Left cardiac atrium (tissue), 4 donors: ENCODE measurements at regions not wholly inside any gene's neighbourhood (a gene's known extent, or its start where the extent isn't known, plus 50 kb on each side); places are given as distances from the start of the nearest gene placed in this dataset.
"Not testable (repeated sequence)": the region's sequence is repeated elsewhere in the genome, so short reads cannot be mapped to it uniquely, and the experiment has no call there.

ENCODE experiments used
- ATAC-seq, 2 donors: fragments of 200-7000 bp; cut with Tn5 transposase; one replicate each; pipeline ENCODE4 v1.9.1; 2020; ENCODE audit warnings: mild to moderate bottlenecking in 2 of 2, moderate library complexity in 2 of 2
- DNase-seq: peaks from one replicate; pipeline ENCODE4 v3.0.0-alpha.2; 2020
- intact Hi-C, 2 donors: fragments of 100-400 bp; cut with DNase I; formaldehyde crosslinking; loops; one replicate each; pipeline versions ENCODE4 v1.14.1 to v1.15.1; 2022 to 2023
- donor health status: DM: no; HTN: yes; CAD: no.
- donor health status: DM: no; HTN: yes; CAD: no; lungs with severe emphysema.
- donor health status: DM: yes; HTN: yes; CAD: no.
- donor health status: Dilated cardiomyopathy.

DNA sequence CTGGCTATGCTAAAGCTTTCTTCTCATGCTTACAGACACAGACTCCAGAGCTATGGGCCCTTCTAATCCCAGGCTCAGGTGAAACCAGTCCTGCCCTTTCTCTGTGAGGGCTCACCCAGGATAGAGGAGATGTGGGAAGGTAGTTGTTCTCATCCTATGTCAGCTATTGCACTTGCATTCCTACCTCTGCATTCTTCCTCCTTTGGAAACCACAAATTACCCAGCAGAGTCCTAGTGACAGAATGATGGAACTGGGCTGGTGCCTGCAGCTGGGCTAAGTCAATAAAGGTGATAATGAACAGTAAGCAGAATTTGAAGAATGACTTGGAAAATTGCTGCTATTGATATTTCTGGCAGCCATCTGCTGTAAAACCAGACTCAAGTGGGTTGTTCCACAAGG lies 560.0 kb downstream of the TMEM135 start:
- DNase-seq (no peak), ATAC-seq (no peak)
- intact Hi-C loops: no loop called here

DNA sequence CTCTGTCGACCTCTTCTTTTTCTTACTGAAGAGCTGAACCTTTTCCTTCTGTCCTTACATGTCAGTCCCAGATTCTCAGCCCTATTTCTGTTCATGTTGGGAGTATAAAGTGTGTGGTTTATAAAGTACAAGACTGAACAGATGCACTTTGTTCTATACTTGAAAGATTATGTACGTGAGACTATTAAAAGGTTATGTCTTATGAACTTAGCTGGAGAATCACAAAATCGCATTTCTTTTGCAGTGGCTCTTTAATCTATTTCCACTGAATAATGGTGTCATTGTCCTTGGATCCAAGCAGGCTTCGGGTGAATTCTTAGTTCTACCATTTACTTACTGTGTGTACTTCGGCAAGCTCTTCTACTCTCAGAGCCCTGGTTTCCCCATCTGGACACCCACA lies 558.4 kb downstream of the TMEM135 start:
- intact Hi-C loops: no loop called here
- ATAC-seq: no peak
- no peak for DNase-seq

DNA sequence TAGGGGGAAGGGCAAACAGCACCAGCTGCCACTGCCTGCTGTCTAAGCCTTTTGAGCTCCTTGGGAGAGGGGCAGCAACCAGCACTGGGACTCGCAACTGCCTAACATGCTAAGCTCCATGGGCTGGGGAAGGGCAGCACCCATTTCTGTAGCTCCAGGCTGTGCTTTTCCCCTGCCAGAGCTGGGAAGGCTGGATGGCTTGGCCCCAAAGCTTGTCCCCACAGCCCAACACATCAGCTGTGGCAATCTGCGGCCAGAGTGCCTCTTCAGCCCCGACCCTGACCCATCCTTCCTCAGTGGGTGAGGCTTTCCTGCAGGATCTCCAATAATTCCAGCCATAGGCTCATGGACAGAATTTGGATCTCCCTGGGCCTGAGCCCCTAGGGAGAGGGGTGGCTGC lies 551.3 kb downstream of the TMEM135 start:
- ATAC-seq (no peak), DNase-seq (no peak)
- intact Hi-C loops: no loop called here

DNA sequence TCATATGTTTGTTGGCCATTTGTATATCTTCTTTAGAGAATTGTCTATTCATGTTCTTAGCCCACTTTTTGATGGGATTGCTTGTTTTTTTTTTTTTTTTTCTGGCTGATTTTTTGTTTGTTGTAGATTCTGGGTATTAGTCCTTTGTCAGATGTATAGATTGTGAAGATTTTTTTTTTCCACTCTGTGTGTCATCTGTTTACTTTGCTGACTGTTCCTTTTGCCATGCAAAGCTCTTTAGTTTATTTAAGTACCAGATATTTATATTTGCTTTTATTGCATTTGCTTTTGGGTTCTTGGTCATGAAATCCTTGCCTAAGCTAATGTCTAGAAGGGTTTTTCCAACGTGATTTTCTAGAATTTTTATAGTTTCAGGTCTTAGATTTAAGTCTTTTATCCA lies 547.9 kb downstream of the TMEM135 start:
- DNase-seq, intact Hi-C loops, ATAC-seq: not testable (repeated sequence)

DNA sequence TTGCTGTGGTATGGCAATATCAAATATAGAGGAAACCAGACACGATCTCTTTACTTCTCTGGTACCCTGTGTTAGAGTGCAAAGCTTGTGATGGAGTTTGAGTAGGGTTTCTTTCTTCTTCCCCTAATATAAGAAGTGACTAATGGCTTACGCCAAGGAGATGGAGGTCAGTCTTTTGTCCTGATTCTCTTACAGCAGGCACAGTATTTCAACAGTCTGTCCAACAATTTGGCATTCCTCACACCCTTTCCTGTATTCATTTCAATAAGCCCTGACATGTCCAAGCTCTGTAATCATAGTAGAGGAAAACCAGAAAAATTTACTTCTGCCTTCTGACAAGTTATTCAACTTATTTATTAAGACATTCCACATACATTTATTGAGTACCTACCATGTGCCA lies 546.2 kb downstream of the TMEM135 start:
- intact Hi-C loops: no loop called here
- no peak for ATAC-seq
- no peak for DNase-seq

DNA sequence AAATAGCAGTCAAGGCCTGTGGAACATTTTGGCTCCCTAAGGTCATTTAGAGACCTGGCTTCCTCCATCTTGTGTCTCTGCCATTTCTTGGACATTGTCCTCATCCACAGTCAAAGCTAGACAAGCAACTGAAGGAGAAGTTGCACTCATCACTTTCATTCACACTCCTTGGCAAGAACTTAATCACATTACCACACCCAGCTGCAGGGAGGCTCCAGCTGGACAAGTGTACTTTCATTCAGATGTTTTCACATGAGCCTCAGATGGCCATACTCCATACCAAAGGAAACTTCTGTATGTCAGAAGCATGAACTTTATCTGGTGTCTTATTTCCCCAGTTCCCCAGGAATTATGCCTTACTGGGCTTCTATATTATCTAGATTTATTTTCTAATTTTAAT lies 537.4 kb downstream of the TMEM135 start:
- no peak for ATAC-seq
- intact Hi-C loops: no loop called here
- DNase-seq: no peak

DNA sequence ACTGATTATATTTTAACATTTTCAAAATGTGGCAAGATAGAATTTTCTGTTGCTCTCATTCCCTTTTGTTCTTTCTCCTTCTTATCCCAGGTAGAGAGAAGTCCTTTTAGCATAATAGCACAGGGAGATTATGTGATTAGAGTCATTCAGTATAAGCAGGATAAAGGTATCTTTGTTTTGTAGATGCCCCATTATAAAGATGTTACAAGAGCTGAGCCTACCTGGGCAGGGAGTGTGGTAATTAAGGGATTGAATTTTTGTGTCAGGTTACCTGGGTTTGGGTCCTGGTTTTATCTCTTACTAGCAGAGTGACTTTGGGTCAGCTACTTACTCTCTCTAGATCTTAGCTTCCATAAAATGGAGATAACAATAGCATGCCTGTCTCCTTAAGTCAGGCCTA lies 536.5 kb downstream of the TMEM135 start:
- DNase-seq (no peak), ATAC-seq (no peak)
- intact Hi-C loops: no loop called here

DNA sequence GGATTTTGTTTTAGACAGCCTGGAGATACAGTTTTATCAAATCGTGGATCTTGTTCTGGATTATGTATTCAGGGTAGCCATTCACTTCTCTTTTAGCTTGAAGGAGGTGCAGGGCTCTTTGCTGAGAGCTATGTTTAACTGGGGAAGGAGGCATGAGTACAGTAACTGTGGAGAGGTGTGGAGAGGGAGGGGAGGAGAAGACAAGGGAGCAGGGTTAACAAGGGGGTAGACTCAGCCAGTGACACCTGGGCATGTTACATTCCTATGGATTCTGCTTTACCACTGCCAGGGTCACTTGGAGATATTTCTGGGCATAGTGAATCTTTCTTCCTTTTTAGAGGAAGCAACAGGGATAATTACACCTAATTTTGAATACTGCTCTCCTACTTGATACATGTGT lies 536.0 kb downstream of the TMEM135 start:
- intact Hi-C loops: no loop called here
- DNase-seq (no peak), ATAC-seq (no peak)

DNA sequence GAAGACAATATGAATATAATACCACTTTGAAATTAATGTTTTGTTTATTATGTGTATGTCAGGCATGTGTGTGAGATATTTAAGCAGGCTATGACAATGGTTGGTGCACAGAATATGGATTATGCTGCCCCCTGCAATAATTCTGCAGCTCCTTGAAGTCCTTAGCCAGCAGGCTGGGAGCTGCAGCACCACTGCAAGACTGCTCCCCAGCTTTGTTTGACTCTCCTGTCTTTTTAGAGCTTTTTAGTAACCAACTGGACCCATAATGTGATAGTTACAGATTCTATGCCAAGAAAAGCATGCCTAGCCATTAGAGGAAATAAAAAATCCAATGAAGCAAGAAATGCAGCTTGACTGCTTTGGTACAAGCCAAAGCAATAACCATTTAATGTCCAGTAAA lies 535.1 kb downstream of the TMEM135 start:
- intact Hi-C loops: no loop called here
- ATAC-seq (no peak), DNase-seq (no peak)

DNA sequence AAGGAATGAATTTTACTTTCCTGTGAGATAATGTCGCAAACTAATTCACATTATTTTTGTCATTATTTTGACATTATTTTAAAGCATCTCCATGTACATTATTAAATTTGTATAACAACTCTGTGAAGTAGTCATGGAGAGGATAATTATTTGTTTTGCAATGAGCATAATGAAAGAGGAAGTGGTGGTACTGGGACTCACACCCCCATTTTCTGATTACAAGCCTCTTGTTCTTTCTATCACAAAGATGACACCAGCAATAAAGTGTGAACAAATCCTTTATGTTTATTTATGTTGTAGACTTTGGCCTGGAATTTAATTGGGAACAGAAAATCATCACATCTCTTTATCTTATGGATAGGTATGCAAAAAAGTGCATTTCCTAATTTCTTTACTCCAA lies 522.6 kb downstream of the TMEM135 start:
- intact Hi-C loops: no loop called here
- no peak for ATAC-seq
- no peak for DNase-seq

DNA sequence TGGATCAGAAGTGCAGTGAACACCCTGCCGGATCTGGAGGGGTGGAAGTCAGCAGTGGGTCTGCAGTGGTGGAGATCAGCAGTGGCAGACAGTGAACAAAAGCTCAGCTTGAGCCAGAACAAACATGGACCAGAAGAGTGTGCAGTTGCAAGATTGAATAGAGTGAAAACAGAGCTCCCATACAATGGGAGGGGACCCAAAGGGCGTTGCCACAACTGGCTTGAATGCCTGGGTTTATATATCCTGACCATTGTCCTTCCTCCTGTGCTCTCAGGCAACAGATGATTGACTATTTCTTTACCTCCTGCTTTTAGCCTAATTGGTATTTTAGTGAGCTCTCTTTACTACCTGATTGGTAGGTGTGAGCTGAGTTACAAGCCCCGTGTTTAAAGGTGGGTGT lies 522.1 kb downstream of the TMEM135 start:
- ATAC-seq, DNase-seq, intact Hi-C loops: not testable (repeated sequence)

DNA sequence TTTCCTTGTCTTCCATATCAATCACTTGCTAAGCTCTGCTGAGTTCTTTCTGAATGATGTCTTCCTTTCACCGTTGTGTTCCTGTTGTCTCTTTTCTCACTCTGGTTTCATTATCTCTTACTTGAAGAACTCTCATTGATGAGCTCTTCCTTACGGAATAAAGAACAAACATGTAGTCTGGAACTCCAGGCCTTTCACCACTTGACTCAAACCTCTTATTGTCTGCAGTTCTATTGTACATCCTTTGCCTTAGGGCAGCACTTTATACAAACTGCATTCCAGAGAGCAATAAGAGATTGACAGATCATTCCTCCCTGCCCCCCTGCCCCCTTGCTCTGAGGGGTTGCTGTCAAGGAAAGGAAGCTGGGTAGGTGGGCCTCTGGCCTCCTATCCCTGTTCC lies 517.4 kb downstream of the TMEM135 start:
- DNase-seq: no peak
- ATAC-seq: no peak
- intact Hi-C loops: no loop called here

DNA sequence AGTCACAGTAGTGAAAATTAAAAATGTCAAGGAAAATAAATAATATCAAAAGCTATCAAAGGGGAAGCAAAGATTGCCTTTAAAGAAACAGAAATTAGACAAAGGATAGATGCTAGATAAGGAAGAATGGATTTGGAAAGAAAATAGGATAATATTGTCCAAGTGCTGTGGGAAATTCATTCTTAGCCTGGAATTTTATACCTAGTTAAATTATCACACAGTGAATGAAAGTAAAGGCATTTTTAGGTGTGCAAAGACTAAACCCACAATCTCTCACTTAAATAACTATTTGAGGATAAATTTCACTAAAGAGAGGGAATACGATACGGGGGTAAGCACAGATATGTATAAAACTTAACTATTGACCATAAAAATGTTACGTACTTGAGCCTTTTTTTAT lies 511.1 kb downstream of the TMEM135 start:
- intact Hi-C loops: no loop called here
- no peak for DNase-seq
- no peak for ATAC-seq

DNA sequence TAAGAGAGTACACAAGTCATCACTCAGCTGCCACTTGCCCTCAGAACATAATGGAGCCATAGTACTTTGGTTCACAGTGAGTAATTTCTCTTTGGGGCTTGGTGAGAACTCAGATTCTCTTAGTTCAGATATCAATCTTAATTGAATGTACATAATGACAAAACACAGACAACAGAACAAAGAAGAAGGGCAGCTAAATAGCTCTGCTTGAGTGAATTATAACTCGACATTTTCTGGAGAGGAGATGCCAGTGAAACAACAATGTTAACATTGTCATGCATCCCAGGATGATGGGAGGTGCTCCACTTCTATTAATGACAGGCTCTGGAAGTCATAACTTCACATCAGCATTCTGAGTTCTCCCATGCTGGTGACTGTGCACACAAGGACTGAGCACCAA lies 508.1 kb downstream of the TMEM135 start:
- intact Hi-C loops: no loop called here
- no peak for DNase-seq
- ATAC-seq: no peak

DNA sequence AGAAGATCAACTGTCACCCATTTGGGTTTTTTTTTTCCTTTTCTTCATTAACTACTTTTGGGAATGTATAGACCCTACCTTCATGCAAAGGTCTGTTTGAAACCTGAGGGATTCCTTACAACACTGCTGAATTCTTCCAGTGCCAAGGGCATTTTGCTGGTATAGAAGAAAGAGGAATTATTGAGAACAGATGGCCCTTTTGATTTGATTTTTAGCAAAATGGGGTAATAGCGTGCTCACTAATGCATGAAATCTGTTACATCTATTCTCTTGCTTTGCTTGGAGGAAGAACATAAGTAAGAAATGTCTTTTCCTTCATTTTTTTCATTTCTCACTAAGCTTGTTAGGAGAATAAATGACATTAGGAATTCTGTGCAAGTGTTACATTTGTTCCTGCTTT lies 501.9 kb downstream of the TMEM135 start:
- DNase-seq (no peak), ATAC-seq (no peak)
- intact Hi-C loops: no loop called here

DNA sequence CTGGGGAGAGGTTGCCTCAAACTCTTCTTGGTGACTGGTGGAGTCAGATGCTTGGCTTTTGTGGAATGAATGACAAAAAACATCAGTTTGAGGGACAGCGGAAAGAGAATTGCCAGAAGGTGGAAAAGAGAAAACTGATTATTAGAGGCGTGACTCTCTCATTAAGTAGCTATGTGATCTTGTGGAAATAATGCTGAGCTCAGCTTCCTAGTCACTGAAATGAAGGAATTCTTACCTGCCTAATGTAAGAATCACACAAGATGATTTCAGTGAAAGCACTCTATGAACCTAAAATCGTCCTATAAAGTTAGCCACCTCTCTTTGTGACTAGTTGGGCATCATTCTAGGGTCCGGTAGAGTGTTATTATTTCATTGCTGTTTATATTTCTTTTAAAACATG lies 498.8 kb downstream of the TMEM135 start:
- no peak for ATAC-seq
- intact Hi-C loops: no loop called here
- DNase-seq: no peak

DNA sequence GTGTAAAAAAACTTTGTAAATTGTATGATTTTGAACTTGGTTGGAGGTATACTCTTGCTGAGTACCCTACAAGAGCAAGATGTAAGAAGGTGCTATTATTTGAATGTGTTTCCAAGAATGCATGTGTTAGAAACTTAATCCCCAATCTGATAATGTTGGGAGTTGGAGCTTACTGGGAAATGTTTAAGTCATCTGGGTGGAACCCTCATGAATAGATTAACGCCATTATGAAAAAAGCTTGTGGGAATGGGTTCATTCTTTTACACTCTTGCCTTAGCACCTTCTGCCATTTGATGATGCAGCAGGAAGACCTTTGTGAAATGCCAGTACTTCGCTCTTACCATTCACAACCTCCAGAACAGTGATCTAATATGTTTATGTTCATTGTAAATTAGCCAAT lies 498.3 kb downstream of the TMEM135 start:
- ATAC-seq (no peak), DNase-seq (no peak)
- intact Hi-C loops: no loop called here

DNA sequence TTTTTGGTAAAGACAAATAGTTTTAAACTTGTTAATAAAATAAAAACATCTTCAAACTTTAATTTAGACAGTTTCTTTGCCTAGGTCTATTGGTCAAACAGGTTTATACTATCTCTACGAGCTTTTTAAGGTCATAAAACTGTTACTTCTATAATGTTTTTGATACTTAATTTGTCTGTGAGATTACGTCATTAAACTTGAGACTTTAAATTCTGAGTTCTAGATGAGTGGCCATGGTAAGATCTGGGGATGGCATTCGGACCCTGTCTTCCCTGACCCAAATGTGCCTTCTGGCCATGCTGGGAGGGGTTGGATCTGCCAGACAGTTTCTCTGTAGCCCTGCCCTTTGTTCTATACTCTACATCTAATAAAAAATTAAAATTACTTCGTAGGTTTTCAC lies 497.8 kb downstream of the TMEM135 start:
- intact Hi-C loops: no loop called here
- DNase-seq: no peak

DNA sequence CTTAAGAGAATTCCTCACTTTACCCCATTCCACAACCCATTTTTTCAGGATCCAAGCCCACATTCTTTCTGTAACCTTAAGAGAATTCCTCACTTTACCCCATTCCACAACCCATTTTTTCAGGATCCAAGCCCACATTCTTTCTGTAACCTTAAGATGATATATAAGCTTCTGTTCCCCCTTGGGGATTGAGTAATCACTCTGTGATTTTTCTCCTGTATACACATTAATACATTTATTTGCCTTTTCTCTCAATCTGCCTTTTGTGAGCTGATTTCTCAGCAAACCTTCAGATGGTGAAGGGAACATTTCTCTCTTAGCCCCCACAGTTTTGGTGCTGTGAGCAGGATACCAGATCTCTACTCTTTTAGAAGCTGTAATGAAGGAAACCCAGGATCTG lies 494.1 kb downstream of the TMEM135 start:
- DNase-seq, ATAC-seq, intact Hi-C loops: not testable (repeated sequence)

More for the DNA sequence above, 497.8 kb downstream of the TMEM135 start:
- ATAC-seq: no peak

DNA sequence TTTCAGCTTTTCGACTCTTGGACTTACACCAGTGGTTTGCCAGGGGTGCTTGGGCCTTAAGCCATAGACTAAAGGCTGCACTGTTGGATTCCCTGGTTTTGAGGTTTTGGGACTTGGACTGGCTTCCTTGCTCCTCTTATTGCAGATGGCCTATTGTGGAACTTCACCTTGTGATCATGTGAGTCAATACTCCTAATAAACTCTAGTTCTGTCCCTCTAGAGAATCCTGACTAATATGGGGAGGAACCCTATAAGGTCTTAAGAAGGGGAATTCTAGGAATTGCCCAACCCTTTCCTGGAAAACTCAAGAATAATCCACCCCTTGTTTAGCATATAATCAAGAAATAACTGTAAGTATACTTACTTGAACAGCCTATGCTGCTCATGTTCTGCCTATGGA lies 491.8 kb downstream of the TMEM135 start:
- ATAC-seq (no peak), DNase-seq (no peak)
- intact Hi-C loops: no loop called here

DNA sequence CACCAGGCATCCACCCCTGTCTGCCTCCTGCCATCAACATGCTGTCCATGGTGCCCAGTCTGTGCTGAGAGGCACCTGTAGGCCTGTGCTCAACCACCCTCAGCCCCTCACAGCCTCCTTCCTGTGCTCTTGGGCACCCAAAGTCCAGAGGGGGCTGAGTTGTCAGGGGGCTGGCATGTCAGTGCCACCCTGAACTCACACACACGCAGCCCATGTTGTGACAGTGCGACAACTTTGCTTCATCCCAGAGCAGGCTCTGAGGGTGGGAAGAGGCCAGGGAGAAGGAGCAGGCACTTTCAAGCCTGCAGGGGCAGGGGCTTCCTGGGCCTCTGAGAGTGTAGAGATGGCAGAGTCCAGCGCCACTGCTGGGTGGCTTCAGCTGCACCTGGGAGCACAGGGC lies 491.0 kb downstream of the TMEM135 start:
- DNase-seq: no peak
- intact Hi-C loops: no loop called here
- no peak for ATAC-seq

DNA sequence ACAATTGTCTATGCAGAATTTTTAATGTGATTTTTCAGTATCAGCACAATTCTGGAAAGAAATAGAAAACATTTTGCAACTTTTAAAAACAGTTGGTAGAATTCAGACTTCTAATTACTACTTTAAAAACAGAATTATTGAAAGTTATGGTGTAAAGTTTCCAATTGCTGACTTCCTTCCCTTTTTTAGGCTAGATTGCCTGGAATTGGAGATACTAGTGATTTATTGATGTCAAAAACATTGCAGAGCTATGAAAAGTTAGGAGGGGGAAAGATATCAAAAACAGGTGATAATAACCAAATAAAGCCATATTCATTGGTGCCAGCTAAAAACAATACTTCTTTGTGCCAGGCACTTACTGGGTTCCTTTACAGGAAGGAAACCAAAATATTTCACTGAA lies 485.5 kb downstream of the TMEM135 start:
- intact Hi-C loops: no loop called here
- ATAC-seq: no peak
- no peak for DNase-seq
